ENCODE measurements at regions not wholly inside any gene's neighbourhood (a gene's known extent, or its start where the extent isn't known, plus 50 kb on each side); places are given as distances from the start of the nearest gene placed in this dataset.

GRCh38 chr18:46325895-46326294 is 221.7 kb downstream of the HAUS1 start:
- Histone ChIP-seq H3K36me3 (ENCODE audit: control insufficient read depth in 4 of 4, insufficient read depth in 4 of 4, low read length in 3 of 4) (no peaks in the 10 kb centered on the region), H3K4me1 (ENCODE audit: control extremely low read depth in 1 of 4, control insufficient read depth in 4 of 4, insufficient read depth in 4 of 4, low read length in 3 of 4) (peaks cover 0 to 5% (median 0%) of the 10 kb centered on the region in 4 experiments), H3K9me3 (ENCODE audit: control extremely low read depth in 1 of 5, control insufficient read depth in 4 of 5, insufficient read depth in 2 of 5, low read depth in 1 of 5, low read length in 4 of 5) (no peaks in the 10 kb centered on the region), H3K27me3 (replicated peaks in 2 of 5; ENCODE audit: control insufficient read depth in 4 of 5, insufficient read depth in 5 of 5, low read length in 4 of 5) (peaks cover 0 to 16% (median 0%) of the 10 kb centered on the region in 5 experiments), H3K4me3 (ENCODE audit: control insufficient read depth in 1 of 7, extremely low read depth in 1 of 7, insufficient read depth in 4 of 7, low read depth in 2 of 7, low read length in 6 of 7) (no peak overlapping the region), H3K27ac (ENCODE audit: insufficient read depth in 1 of 2, low read depth in 1 of 2, low read length in 2 of 2, poor library complexity in 1 of 2, severe bottlenecking in 2 of 2) (no peak overlapping the region)
- ChIA-PET POLR2A (no interaction called here), CTCF (interaction anchor here (1.6 kb wide), 1 partner anchor 44 kb away, joined by 5 read pairs; no protein-coding TSS in a partner anchor)
- no peak for DNase-seq
- WGBS (ENCODE audit: insufficient coverage): 95% methylated on average over 9 of the region's 12 CpGs

DNA sequence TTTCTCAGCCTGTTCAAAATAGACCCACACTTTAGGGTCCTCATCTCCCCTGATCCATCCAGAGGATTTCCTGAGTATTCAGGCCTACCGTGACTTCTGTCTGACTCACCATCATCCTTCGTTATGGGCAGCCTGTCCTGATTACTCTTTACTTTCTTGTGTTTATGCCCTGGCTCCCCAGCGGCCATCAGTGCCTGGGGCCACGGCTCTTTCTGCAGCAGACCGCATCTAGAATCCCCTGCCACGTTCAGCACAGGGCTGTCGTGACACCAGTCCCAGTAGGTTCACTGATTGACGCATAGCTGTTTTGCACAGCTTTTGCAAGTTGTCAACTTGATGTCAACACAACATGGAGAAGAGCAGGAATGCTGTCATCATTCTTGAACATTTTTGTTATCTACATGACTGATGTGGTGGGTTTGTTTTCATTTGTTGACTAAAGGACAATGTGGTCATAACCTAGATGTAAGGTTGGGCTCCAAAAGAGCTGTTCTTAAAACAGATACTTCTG is 225.6 kb downstream of the HAUS1 start:
- H3K4me1 ChIP-seq (ENCODE audit: control extremely low read depth in 1 of 4, control insufficient read depth in 4 of 4, insufficient read depth in 4 of 4, low read length in 3 of 4): peaks cover 0 to 16% (median 15%) of the 10 kb centered on the region in 4 experiments
- no peak overlapping the region for H3K4me3 ChIP-seq (ENCODE audit: control insufficient read depth in 1 of 7, extremely low read depth in 1 of 7, insufficient read depth in 4 of 7, low read depth in 2 of 7, low read length in 6 of 7)
- WGBS (ENCODE audit: insufficient coverage): 97% methylated on average over 8 of the region's 8 CpGs
- no peaks in the 10 kb centered on the region for H3K9me3 ChIP-seq (ENCODE audit: control extremely low read depth in 1 of 5, control insufficient read depth in 4 of 5, insufficient read depth in 2 of 5, low read depth in 1 of 5, low read length in 4 of 5)
- peaks cover 0 to 49% (median 25%) of the 10 kb centered on the region in 5 experiments for H3K27me3 ChIP-seq (replicated peaks in 2 of 5; ENCODE audit: control insufficient read depth in 4 of 5, insufficient read depth in 5 of 5, low read length in 4 of 5)
- H3K36me3 ChIP-seq (ENCODE audit: control insufficient read depth in 4 of 4, insufficient read depth in 4 of 4, low read length in 3 of 4): no peaks in the 10 kb centered on the region
- H3K27ac ChIP-seq (ENCODE audit: insufficient read depth in 1 of 2, low read depth in 1 of 2, low read length in 2 of 2, poor library complexity in 1 of 2, severe bottlenecking in 2 of 2): no peak overlapping the region
- no peak for DNase-seq
- POLR2A ChIA-PET: no interaction called here
- CTCF ChIA-PET: no interaction called here

DNA sequence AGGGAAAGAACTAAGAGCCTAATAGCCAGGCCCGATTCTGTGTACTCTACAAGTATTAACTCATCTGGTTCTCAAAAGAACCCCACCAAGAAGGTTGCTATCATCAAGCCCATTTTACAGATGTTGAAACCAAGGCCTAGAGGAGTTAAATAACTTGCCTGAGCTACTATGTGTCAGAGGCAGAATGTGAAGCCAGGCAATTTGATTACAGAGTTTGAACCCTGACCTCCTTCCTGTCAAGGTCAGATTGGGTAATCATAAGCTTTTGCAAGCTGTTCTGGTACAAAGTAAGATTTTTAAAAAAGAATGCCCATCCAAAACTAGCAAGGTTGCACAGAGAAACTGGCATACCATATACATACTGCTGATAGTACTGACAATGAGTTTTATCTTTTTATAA is 227.1 kb downstream of the HAUS1 start:
- WGBS (ENCODE audit: insufficient coverage): no CpG with 5 or more reads among the region's 1 CpG
- POLR2A ChIA-PET: no interaction called here
- CTCF ChIA-PET: no interaction called here

GRCh38 chr18:46332286-46332801 is 228.2 kb downstream of the HAUS1 start:
- 85% methylated on average over 5 of the region's 6 CpGs for WGBS (ENCODE audit: insufficient coverage)
- no peak for DNase-seq
- H3K4me1 ChIP-seq (ENCODE audit: control extremely low read depth in 1 of 4, control insufficient read depth in 4 of 4, insufficient read depth in 4 of 4, low read length in 3 of 4): peaks cover 0 to 38% (median 32%) of the 10 kb centered on the region in 4 experiments
- POLR2A ChIA-PET: no interaction called here
- no peaks in the 10 kb centered on the region for H3K36me3 ChIP-seq (ENCODE audit: control insufficient read depth in 4 of 4, insufficient read depth in 4 of 4, low read length in 3 of 4)
- peaks cover 0 to 75% (median 42%) of the 10 kb centered on the region in 5 experiments for H3K27me3 ChIP-seq (replicated peaks in 2 of 5; ENCODE audit: control insufficient read depth in 4 of 5, insufficient read depth in 5 of 5, low read length in 4 of 5)
- CTCF ChIA-PET: interaction anchor here (1.4 to 2.1 kb wide), 2 partner anchors 22 to 43 kb away, joined by 3 to 4 read pairs; no protein-coding TSS in a partner anchor
- no peak overlapping the region for H3K27ac ChIP-seq (ENCODE audit: insufficient read depth in 1 of 2, low read depth in 1 of 2, low read length in 2 of 2, poor library complexity in 1 of 2, severe bottlenecking in 2 of 2)
- no peak overlapping the region for H3K4me3 ChIP-seq (ENCODE audit: control insufficient read depth in 1 of 7, extremely low read depth in 1 of 7, insufficient read depth in 4 of 7, low read depth in 2 of 7, low read length in 6 of 7)
- no peaks in the 10 kb centered on the region for H3K9me3 ChIP-seq (ENCODE audit: control extremely low read depth in 1 of 5, control insufficient read depth in 4 of 5, insufficient read depth in 2 of 5, low read depth in 1 of 5, low read length in 4 of 5)

More for the DNA sequence above, 227.1 kb downstream of the HAUS1 start:
- H3K36me3 ChIP-seq (ENCODE audit: control insufficient read depth in 4 of 4, insufficient read depth in 4 of 4, low read length in 3 of 4): no peaks in the 10 kb centered on the region
- no peak for DNase-seq
- peaks cover 0 to 31% (median 28%) of the 10 kb centered on the region in 4 experiments for H3K4me1 ChIP-seq (ENCODE audit: control extremely low read depth in 1 of 4, control insufficient read depth in 4 of 4, insufficient read depth in 4 of 4, low read length in 3 of 4)
- H3K9me3 ChIP-seq (ENCODE audit: control extremely low read depth in 1 of 5, control insufficient read depth in 4 of 5, insufficient read depth in 2 of 5, low read depth in 1 of 5, low read length in 4 of 5): no peaks in the 10 kb centered on the region
- H3K27ac ChIP-seq (ENCODE audit: insufficient read depth in 1 of 2, low read depth in 1 of 2, low read length in 2 of 2, poor library complexity in 1 of 2, severe bottlenecking in 2 of 2): no peak overlapping the region
- H3K27me3 ChIP-seq (replicated peaks in 2 of 5; ENCODE audit: control insufficient read depth in 4 of 5, insufficient read depth in 5 of 5, low read length in 4 of 5): peaks cover 0 to 64% (median 37%) of the 10 kb centered on the region in 5 experiments
- no peak overlapping the region for H3K4me3 ChIP-seq (ENCODE audit: control insufficient read depth in 1 of 7, extremely low read depth in 1 of 7, insufficient read depth in 4 of 7, low read depth in 2 of 7, low read length in 6 of 7)

GRCh38 chr18:46332921-46333341 is 228.7 kb downstream of the HAUS1 start:
- POLR2A ChIA-PET: no interaction called here
- Histone ChIP-seq H3K27me3 (replicated peaks in 2 of 5; ENCODE audit: control insufficient read depth in 4 of 5, insufficient read depth in 5 of 5, low read length in 4 of 5) (peaks cover 0 to 78% (median 42%) of the 10 kb centered on the region in 5 experiments), H3K4me1 (ENCODE audit: control extremely low read depth in 1 of 4, control insufficient read depth in 4 of 4, insufficient read depth in 4 of 4, low read length in 3 of 4) (peaks cover 0 to 41% (median 32%) of the 10 kb centered on the region in 4 experiments), H3K9me3 (ENCODE audit: control extremely low read depth in 1 of 5, control insufficient read depth in 4 of 5, insufficient read depth in 2 of 5, low read depth in 1 of 5, low read length in 4 of 5) (no peaks in the 10 kb centered on the region), H3K4me3 (ENCODE audit: control insufficient read depth in 1 of 7, extremely low read depth in 1 of 7, insufficient read depth in 4 of 7, low read depth in 2 of 7, low read length in 6 of 7) (peak overlapping the region in 4 of 7 experiments; percentile 43 to 71 (median 64)), H3K36me3 (ENCODE audit: control insufficient read depth in 4 of 4, insufficient read depth in 4 of 4, low read length in 3 of 4) (no peaks in the 10 kb centered on the region), H3K27ac (ENCODE audit: insufficient read depth in 1 of 2, low read depth in 1 of 2, low read length in 2 of 2, poor library complexity in 1 of 2, severe bottlenecking in 2 of 2) (no peak overlapping the region)
- CTCF ChIA-PET: interaction anchor here (1.4 to 2.1 kb wide), 2 partner anchors 23 to 43 kb away, joined by 3 to 4 read pairs; no protein-coding TSS in a partner anchor
- 58% methylated on average over 6 of the region's 9 CpGs for WGBS (ENCODE audit: insufficient coverage)
- peak in 1 of 3 donors; percentile 35 for DNase-seq

DNA sequence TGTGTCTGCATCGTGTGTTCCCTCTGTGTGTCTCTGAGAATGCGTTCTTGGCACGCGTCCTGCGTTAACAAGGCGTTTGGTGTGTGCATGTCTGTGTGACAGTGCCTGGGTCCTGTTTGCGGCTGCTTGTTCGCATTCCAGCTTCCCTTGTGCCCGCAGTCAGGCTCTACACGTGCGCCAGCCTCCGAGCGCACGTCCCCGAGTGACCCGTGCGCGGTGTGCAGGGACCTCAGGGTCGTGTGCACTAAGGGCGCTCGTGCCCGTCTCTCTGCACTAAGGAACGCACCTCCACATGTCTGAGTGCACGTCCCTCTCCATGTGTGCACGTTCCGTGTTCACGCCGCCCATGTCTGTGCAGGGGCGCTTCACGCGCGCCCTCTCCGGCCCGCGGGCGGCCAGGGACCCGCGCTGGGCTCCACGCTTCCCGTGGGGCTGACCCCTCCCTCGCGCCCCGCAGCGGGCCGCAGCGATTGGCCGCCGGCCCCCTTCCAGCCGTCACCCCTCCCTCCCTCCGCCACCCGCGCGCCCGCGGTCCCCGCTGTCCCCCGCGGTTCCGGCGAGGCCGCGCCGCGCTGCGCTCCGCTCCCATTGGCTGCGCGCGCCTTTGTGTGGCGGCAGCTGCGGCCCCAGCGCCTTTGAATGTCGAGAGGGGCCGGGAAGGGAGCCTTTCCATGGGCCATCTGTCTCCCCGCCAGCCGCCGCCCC is 229.4 kb downstream of the HAUS1 start:
- Histone ChIP-seq H3K27me3 (replicated peaks in 2 of 5; ENCODE audit: control insufficient read depth in 4 of 5, insufficient read depth in 5 of 5, low read length in 4 of 5) (peaks cover 0 to 83% (median 42%) of the 10 kb centered on the region in 5 experiments), H3K27ac (ENCODE audit: insufficient read depth in 1 of 2, low read depth in 1 of 2, low read length in 2 of 2, poor library complexity in 1 of 2, severe bottlenecking in 2 of 2) (no peak overlapping the region), H3K36me3 (ENCODE audit: control insufficient read depth in 4 of 4, insufficient read depth in 4 of 4, low read length in 3 of 4) (no peaks in the 10 kb centered on the region), H3K9me3 (ENCODE audit: control extremely low read depth in 1 of 5, control insufficient read depth in 4 of 5, insufficient read depth in 2 of 5, low read depth in 1 of 5, low read length in 4 of 5) (no peaks in the 10 kb centered on the region), H3K4me1 (ENCODE audit: control extremely low read depth in 1 of 4, control insufficient read depth in 4 of 4, insufficient read depth in 4 of 4, low read length in 3 of 4) (peaks cover 0 to 48% (median 34%) of the 10 kb centered on the region in 4 experiments), H3K4me3 (ENCODE audit: control insufficient read depth in 1 of 7, extremely low read depth in 1 of 7, insufficient read depth in 4 of 7, low read depth in 2 of 7, low read length in 6 of 7) (peak overlapping the region; percentile 13 to 71 (median 62))
- ChIA-PET POLR2A (no interaction called here), CTCF (interaction anchor here (0.5 to 2.1 kb wide), 2 partner anchors 23 to 42 kb away, joined by 3 to 4 read pairs; no protein-coding TSS in a partner anchor)
- peak in 2 of 3 donors; percentile 52 to 63 for DNase-seq
- WGBS (ENCODE audit: insufficient coverage): 3% methylated on average over 48 of the region's 77 CpGs

DNA sequence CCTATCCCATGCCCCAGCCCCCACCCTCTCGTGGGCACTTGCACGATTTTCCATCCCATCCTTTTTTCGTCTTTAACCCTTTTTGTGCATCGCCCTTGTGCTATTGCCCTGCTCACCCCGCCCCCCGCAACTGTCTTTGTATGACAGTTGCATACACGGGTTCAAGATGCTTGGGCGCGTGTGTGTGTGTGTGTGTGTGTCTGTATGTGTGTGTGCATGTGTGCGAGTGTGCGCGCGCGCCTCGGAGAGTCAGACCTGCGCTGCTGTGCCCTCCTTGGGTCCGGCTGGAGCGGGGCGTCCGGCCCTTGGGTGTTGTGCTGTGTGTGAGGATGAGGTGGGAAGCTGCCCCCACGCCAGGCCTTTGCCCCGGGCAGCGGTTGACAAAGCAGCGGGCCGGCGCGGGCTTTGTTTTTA is 230.7 kb downstream of the HAUS1 start:
- H3K4me3 ChIP-seq (ENCODE audit: control insufficient read depth in 1 of 7, extremely low read depth in 1 of 7, insufficient read depth in 4 of 7, low read depth in 2 of 7, low read length in 6 of 7): peak overlapping the region in 4 of 7 experiments; percentile 43 to 68 (median 59)
- H3K9me3 ChIP-seq (ENCODE audit: control extremely low read depth in 1 of 5, control insufficient read depth in 4 of 5, insufficient read depth in 2 of 5, low read depth in 1 of 5, low read length in 4 of 5): no peaks in the 10 kb centered on the region
- no peaks in the 10 kb centered on the region for H3K36me3 ChIP-seq (ENCODE audit: control insufficient read depth in 4 of 4, insufficient read depth in 4 of 4, low read length in 3 of 4)
- ChIA-PET POLR2A (no interaction called here), CTCF (no interaction called here)
- WGBS (ENCODE audit: insufficient coverage): 6% methylated on average over 16 of the region's 27 CpGs
- H3K4me1 ChIP-seq (ENCODE audit: control extremely low read depth in 1 of 4, control insufficient read depth in 4 of 4, insufficient read depth in 4 of 4, low read length in 3 of 4): peaks cover 0 to 58% (median 39%) of the 10 kb centered on the region in 4 experiments
- peaks cover 0 to 76% (median 42%) of the 10 kb centered on the region in 5 experiments for H3K27me3 ChIP-seq (replicated peaks in 2 of 5; ENCODE audit: control insufficient read depth in 4 of 5, insufficient read depth in 5 of 5, low read length in 4 of 5)
- no peak overlapping the region for H3K27ac ChIP-seq (ENCODE audit: insufficient read depth in 1 of 2, low read depth in 1 of 2, low read length in 2 of 2, poor library complexity in 1 of 2, severe bottlenecking in 2 of 2)
- DNase-seq: peak in 2 of 3 donors; percentile 31 to 45
